HG02588 (cell line): ENCODE measurements at regions not wholly inside any gene's neighbourhood (a gene's known extent, or its start where the extent isn't known, plus 50 kb on each side); places are given as distances from the start of the nearest gene placed in this dataset.
"Not testable (repeated sequence)": the region's sequence is repeated elsewhere in the genome, so short reads cannot be mapped to it uniquely, and the experiment has no call there.

ENCODE experiments used
- ATAC-seq: cut with Tn5 transposase; IDR thresholded peaks from one replicate; pipeline ENCODE4 v1.9.1; 2021; ENCODE audit warnings: mild to moderate bottlenecking, moderate library complexity; ENCODE audit not compliant: unreplicated experiment

- ATAC-seq = no peak
Measured at GRCh38 chr6:170221052-170221752, 69.7 kb downstream of the DLL1 start.

GRCh38 chr6:170213637-170214018, 77.2 kb downstream of the DLL1 start:
- ATAC-seq = not testable (repeated sequence)

GRCh38 chr6:170212956-170213636, 77.8 kb downstream of the DLL1 start:
- no peak for ATAC-seq

GRCh38 chr6:170212051-170212756, 78.7 kb downstream of the DLL1 start:
- ATAC-seq = no peak

- ATAC-seq = no peak
Measured at GRCh38 chr6:170211404-170212025, 79.4 kb downstream of the DLL1 start.

GRCh38 chr6:170210651-170211403, 80.1 kb downstream of the DLL1 start:
- no peak for ATAC-seq

- ATAC-seq = no peak
Measured at GRCh38 chr6:170210026-170210390, 80.9 kb downstream of the DLL1 start.

GRCh38 chr6:170209354-170210025, 81.4 kb downstream of the DLL1 start:
- ATAC-seq = no peak

DNA sequence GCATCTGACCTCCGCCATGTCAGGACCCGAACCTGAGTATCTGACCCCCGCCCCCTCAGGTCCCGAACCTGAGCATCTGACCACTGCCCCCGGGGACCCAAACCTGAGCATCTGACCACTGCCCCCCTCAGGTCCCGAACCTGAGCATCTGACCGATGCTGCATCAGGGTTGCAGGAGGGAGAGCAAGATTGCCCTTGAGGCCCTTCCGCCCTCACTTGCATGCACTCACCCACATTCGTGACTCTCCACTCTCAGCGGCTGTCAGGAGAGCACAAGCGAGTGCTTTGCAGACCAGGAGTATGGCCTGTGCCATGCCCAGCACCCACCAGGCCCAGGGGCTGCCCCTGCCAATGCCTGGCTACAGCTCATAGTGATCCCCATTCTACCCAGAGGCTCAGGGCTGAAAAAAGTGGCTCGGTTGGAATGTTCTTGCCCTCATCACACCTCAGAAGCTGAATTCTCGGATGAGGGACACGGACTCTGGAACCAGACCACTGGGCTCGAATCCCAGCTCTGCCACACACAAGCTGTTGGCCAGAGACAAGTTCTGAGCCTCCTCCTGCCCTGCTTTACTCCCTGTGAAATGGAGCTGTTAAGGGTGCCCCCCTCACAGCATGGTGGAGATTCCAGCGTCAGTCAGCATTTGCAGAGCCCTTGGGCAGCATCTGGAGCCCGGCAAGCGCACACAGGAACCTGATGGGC, 82.1 kb downstream of the DLL1 start:
- ATAC-seq = no peak

DNA sequence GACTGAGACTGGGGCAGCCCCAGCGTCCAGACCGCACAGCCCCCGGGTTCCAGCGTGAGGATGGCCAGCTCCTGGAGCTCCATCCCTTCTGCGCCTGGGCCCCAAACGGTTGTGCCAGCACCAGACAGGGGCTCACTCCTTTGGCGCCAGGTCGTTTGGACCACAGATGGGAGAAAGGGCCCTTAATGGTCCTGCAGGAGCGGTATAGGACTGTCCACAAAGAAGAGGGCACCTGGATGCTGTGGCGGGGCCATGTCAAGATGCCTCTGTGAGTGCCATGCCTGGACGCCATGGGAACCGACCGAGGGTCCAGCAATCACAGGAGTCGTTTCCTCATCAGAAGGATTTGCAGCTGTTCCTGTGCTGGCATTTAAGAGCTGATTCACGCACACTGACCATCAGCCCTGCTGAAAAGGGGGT, 82.7 kb downstream of the DLL1 start:
- ATAC-seq = no peak

DNA sequence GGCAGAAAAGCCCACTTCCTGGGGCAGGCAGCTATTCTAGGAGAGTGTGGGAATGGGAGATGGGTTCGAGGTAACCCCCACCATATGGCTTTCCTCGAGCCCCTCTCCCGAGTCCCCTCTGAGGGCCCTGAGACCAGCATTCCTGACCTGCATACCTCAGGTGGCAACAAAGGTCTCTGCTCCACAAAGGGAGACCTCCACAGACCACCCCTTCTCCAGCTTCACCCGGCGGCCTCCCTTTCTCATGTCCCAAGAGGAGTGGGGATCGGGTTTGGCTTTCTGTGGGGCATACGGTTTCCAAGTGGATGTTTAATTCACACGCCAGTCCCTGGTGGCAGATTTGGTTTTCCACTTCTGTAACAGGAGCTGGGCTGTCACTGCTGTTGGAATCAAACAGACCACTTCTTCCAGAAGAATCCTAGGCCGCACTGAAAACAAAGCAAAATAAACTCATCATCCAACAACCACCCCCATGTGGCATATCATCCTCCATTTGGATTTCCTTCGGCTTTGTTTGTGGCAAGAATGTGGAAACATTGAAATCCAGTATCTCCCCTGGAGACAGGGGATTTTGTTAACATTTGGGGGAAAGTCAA, 83.2 kb downstream of the DLL1 start:
- ATAC-seq = no peak

GRCh38 chr6:170206851-170207431, 83.9 kb downstream of the DLL1 start:
- no peak for ATAC-seq

GRCh38 chr6:170206317-170206621, 84.6 kb downstream of the DLL1 start:
- ATAC-seq = no peak

- ATAC-seq = no peak
Measured at GRCh38 chr6:170205534-170206316, 85.2 kb downstream of the DLL1 start.

DNA sequence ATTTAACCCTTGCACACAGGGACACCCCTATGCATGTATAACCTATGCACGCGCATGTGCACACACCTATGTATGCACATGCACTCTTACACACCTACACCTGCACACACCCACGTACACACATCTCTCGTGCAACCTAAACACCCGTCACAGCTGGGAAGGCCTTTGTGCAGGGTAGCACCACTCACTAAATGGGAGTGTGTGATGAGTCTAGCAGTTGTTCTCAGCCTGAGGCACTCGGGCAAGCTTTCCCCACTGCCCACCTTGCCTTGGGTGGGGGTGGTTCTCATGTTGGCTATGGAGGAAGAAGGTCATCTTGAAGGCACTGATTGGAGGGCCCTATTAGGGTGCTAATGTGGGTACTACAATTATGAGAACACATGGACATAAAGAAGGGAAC, 85.8 kb downstream of the DLL1 start:
- ATAC-seq = no peak

DNA sequence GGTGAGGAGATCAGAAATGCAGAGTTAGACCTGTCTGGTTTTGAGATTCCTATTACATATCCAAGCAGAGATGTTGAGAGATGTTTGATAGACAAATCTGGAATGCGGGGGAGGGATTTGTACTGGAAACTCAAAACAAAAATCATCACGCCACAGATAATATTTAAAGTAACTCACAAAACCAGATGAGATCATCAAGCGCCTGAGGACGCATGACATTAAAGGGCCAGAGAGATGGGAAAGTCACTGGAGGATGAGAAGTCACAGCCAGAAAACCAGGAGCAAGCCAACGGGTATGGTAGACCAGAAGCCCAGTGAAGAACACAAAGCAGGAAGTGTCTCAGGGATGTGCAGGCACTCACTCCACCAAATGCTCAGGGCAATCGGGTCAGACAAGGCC, 87.7 kb downstream of the DLL1 start:
- ATAC-seq = no peak

GRCh38 chr6:170202416-170203135, 88.3 kb downstream of the DLL1 start:
- ATAC-seq = no peak

- ATAC-seq = no peak
Measured at GRCh38 chr6:170201361-170201760, 89.5 kb downstream of the DLL1 start.
